CD4-positive, alpha-beta T cell (primary cell): ENCODE measurements at regions not wholly inside any gene's neighbourhood (a gene's known extent, or its start where the extent isn't known, plus 50 kb on each side); places are given as distances from the start of the nearest gene placed in this dataset.

Source experiments
- ATAC-seq: fragments of 200-7000 bp; cut with Tn5 transposase; one replicate; pipeline ENCODE4 v1.10.0; 2022; ENCODE audit warnings: mild to moderate bottlenecking; ENCODE audit not compliant: poor library complexity
- CTCF ChIA-PET: fragments of 350-600 bp; sonication (Branson Sonifier 250); formaldehyde crosslinking; loops from one replicate; lab custom pipeline; 2021; ENCODE audit warnings: antibody characterized with exemption, inconsistent platforms; lab: Charles Lee
- POLR2A ChIA-PET: fragments of 350-600 bp; sonication (Branson Sonifier 250); formaldehyde crosslinking; loops from one replicate; lab custom pipeline; 2021; ENCODE audit warnings: antibody characterized with exemption, inconsistent platforms; lab: Charles Lee
- DNase-seq, 14 experiments: peaks; one replicate each; pipeline ENCODE4 v3.0.0-alpha.2; 2013 to 2020; ENCODE audit warnings: mixed read lengths in 2 of 14
- H3K27ac ChIP-seq, 2 donors: one replicate each; pipeline versions ENCODE4 v1.5.1 to v1.7.0; 2013; ENCODE audit warnings: low read length in 2 of 2, low read depth in 1 of 2, mild to moderate bottlenecking in 1 of 2
- H3K27me3 ChIP-seq, 2 experiments: 1 replicate in 1 of 2; 2 replicates in 1 of 2; pipeline versions ENCODE4 v1.6.1 to v1.7.0; 2013; ENCODE audit warnings: low read length in 2 of 2, control low read depth in 1 of 2, mild to moderate bottlenecking in 1 of 2, moderate library complexity in 1 of 2; ENCODE audit not compliant: insufficient read depth in 2 of 2, control insufficient read depth in 1 of 2
- H3K36me3 ChIP-seq: one replicate; pipeline ENCODE4 v1.6.1; 2013; ENCODE audit warnings: low read length, control low read depth; ENCODE audit not compliant: insufficient read depth
- H3K4me1 ChIP-seq: one replicate; pipeline ENCODE4 v1.6.1; 2013; ENCODE audit warnings: low read length, control low read depth; ENCODE audit not compliant: insufficient read depth
- H3K4me3 ChIP-seq: one replicate; pipeline ENCODE4 v1.5.1; 2013; ENCODE audit warnings: mild to moderate bottlenecking, low read length, moderate library complexity
- H3K9me3 ChIP-seq, 2 experiments: 1 replicate in 1 of 2; 2 replicates in 1 of 2; pipeline versions ENCODE4 v1.6.1 to v1.7.0; 2013; ENCODE audit warnings: low read length in 2 of 2, mild to moderate bottlenecking in 2 of 2, control low read depth in 1 of 2, moderate library complexity in 1 of 2; ENCODE audit not compliant: control insufficient read depth in 1 of 2, insufficient read depth in 1 of 2
- H3K27ac Mint-ChIP-seq: one replicate; pipeline ENCODE4 v1.8.0; 2020; ENCODE audit warnings: mixed read lengths
- H3K27me3 Mint-ChIP-seq: one replicate; pipeline ENCODE4 v1.8.0; 2021; ENCODE audit warnings: mixed read lengths
- H3K36me3 Mint-ChIP-seq: one replicate; pipeline ENCODE4 v1.8.0; 2021; ENCODE audit warnings: low read depth, mixed read lengths
- H3K4me1 Mint-ChIP-seq: one replicate; pipeline ENCODE4 v1.8.0; 2021; ENCODE audit warnings: low read depth, mixed read lengths
- H3K4me3 Mint-ChIP-seq: one replicate; pipeline ENCODE4 v1.8.0; 2020; ENCODE audit warnings: mild to moderate bottlenecking, mixed read lengths
- H3K9me3 Mint-ChIP-seq: one replicate; pipeline ENCODE4 v1.8.0; 2020; ENCODE audit warnings: mixed read lengths
- intact Hi-C, 2 experiments: fragments of 100-400 bp; cut with DNase I in 1 of 2; cut with micrococcal nuclease in 1 of 2; formaldehyde crosslinking; loops; one replicate each; pipeline versions ENCODE4 v1.15.1 to v1.9.0; 2023 to 2025; cut with DNase I, micrococcal nuclease
- TF ChIP-seq, protein P1 (sequence below): fragments of 200-600 bp; IDR thresholded peaks from one replicate; pipeline ENCODE4 v1.8.0; 2022; ENCODE audit warnings: antibody characterized with exemption, mild to moderate bottlenecking

- Mint-ChIP-seq H3K4me3 (no peak overlapping the region), H3K27ac (no peak overlapping the region), H3K4me1 (no peaks in the 10 kb centered on the region), H3K9me3 (no peaks in the 10 kb centered on the region), H3K36me3 (no peaks in the 10 kb centered on the region), H3K27me3 (no peaks in the 10 kb centered on the region)
- H3K4me1 ChIP-seq = no peaks in the 10 kb centered on the region
- DNase-seq (no peak), ATAC-seq (no peak)
- intact Hi-C loops = no loop called here
- no peak overlapping the region for H3K27ac ChIP-seq
- no peak overlapping the region for H3K4me3 ChIP-seq
- H3K36me3 ChIP-seq = no peaks in the 10 kb centered on the region
- TF ChIP-seq, protein P1, sequence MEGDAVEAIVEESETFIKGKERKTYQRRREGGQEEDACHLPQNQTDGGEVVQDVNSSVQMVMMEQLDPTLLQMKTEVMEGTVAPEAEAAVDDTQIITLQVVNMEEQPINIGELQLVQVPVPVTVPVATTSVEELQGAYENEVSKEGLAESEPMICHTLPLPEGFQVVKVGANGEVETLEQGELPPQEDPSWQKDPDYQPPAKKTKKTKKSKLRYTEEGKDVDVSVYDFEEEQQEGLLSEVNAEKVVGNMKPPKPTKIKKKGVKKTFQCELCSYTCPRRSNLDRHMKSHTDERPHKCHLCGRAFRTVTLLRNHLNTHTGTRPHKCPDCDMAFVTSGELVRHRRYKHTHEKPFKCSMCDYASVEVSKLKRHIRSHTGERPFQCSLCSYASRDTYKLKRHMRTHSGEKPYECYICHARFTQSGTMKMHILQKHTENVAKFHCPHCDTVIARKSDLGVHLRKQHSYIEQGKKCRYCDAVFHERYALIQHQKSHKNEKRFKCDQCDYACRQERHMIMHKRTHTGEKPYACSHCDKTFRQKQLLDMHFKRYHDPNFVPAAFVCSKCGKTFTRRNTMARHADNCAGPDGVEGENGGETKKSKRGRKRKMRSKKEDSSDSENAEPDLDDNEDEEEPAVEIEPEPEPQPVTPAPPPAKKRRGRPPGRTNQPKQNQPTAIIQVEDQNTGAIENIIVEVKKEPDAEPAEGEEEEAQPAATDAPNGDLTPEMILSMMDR = no peak
- peaks cover 0 to 10% of the 10 kb centered on the region in 2 experiments for H3K9me3 ChIP-seq
- H3K27me3 ChIP-seq = no peaks in the 10 kb centered on the region
- ChIA-PET CTCF (no interaction called here), POLR2A (no interaction called here)
Observed at GRCh38 chr6:169370054-169370453, 116.4 kb upstream of the THBS2 start.

DNA sequence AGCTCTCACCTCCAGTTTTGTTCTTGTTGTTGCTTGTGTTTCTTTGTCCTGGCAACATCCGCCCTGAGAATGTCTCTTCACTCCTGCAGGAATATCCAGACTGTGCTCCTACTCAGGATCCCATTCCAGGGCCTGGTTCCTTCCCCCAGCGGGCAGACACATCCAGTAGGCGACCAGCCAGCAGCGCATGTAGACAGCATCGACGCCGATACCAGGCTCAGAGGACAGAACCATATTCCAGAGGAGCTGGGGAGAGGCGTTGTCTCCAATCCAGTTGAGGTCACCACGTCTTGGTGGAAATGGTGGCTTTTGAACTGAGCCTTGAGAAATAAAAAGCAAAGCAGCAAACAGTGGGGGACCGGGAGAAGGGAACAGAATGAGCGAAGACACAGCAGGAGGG, 114.6 kb upstream of the THBS2 start:
- CTCF ChIA-PET = no interaction called here
- TF ChIP-seq, protein P1 = no peak
- no peaks in the 10 kb centered on the region for H3K4me1 Mint-ChIP-seq
- H3K9me3 ChIP-seq = peaks cover 0 to 13% of the 10 kb centered on the region in 2 experiments
- DNase-seq (no peak), ATAC-seq (no peak)
- intact Hi-C loops = no loop called here
- no peak overlapping the region for H3K4me3 Mint-ChIP-seq
- no peaks in the 10 kb centered on the region for H3K4me1 ChIP-seq
- H3K27ac Mint-ChIP-seq = no peak overlapping the region
- H3K27me3 Mint-ChIP-seq = no peaks in the 10 kb centered on the region
- H3K9me3 Mint-ChIP-seq = no peaks in the 10 kb centered on the region
- H3K36me3 ChIP-seq = no peaks in the 10 kb centered on the region
- H3K36me3 Mint-ChIP-seq = no peaks in the 10 kb centered on the region
- no peaks in the 10 kb centered on the region for H3K27me3 ChIP-seq
- H3K4me3 ChIP-seq = no peak overlapping the region
- no peak overlapping the region for H3K27ac ChIP-seq
- POLR2A ChIA-PET = no interaction called here

- H3K9me3 Mint-ChIP-seq = no peaks in the 10 kb centered on the region
- no peak for ATAC-seq
- H3K36me3 ChIP-seq = no peaks in the 10 kb centered on the region
- no peak overlapping the region for H3K27ac ChIP-seq
- H3K27ac Mint-ChIP-seq = no peak overlapping the region
- H3K36me3 Mint-ChIP-seq = no peaks in the 10 kb centered on the region
- no peak overlapping the region for H3K4me3 ChIP-seq
- TF ChIP-seq, protein P1 = no peak
- CTCF ChIA-PET = no interaction called here
- H3K4me3 Mint-ChIP-seq = no peak overlapping the region
- H3K27me3 Mint-ChIP-seq = no peaks in the 10 kb centered on the region
- POLR2A ChIA-PET = no interaction called here
- intact Hi-C loops = no loop called here
- H3K4me1 Mint-ChIP-seq = no peaks in the 10 kb centered on the region
- H3K9me3 ChIP-seq = peaks cover 0 to 13% of the 10 kb centered on the region in 2 experiments
- H3K4me1 ChIP-seq = no peaks in the 10 kb centered on the region
- DNase-seq = no peak
- no peaks in the 10 kb centered on the region for H3K27me3 ChIP-seq
Observed at GRCh38 chr6:169367507-169367906, 113.9 kb upstream of the THBS2 start.
